WERI-Rb-1 (cell line): ENCODE measurements at regions not wholly inside any gene's neighbourhood (a gene's known extent, or its start where the extent isn't known, plus 50 kb on each side); places are given as distances from the start of the nearest gene placed in this dataset.

Source experiments
- DNase-seq: peaks from one replicate; pipeline ENCODE4 v3.0.0-alpha.2; 2020
- H3K27ac ChIP-seq: fragments of 250-450 bp; sonication (Bioruptor Pico); 2 replicates; pipeline ENCODE4 v1.5.1; 2020; ENCODE audit warnings: mild to moderate bottlenecking, moderate library complexity
- H3K27me3 ChIP-seq: fragments of 250-450 bp; sonication (Bioruptor Pico); 2 replicates; pipeline ENCODE4 v1.5.1; 2021; ENCODE audit warnings: mild to moderate bottlenecking, low read depth, moderate library complexity; ENCODE audit not compliant: insufficient read depth, severe bottlenecking
- H3K36me3 ChIP-seq: fragments of 250-450 bp; sonication (Bioruptor Pico); 2 replicates; pipeline ENCODE4 v1.5.1; 2020; ENCODE audit warnings: mild to moderate bottlenecking, moderate library complexity
- H3K4me3 ChIP-seq: 2 replicates; pipeline ENCODE4 v1.5.1; 2011; ENCODE audit warnings: low read depth, mild to moderate bottlenecking, control low read depth, low read length
- H3K9me3 ChIP-seq: fragments of 250-450 bp; sonication (Bioruptor Pico); 2 replicates; pipeline ENCODE4 v1.5.1; 2021; ENCODE audit warnings: mild to moderate bottlenecking, moderate library complexity; ENCODE audit not compliant: severe bottlenecking
- CTCF ChIP-seq: IDR thresholded peaks from 2 replicates; pipeline ENCODE4 v1.5.1; 2011; ENCODE audit warnings: low read depth, mild to moderate bottlenecking, control low read depth, inconsistent platforms, low read length

GRCh38 chr2:57528499-57528898, 518.1 kb upstream of the VRK2 start:
- H3K27me3 ChIP-seq = no peaks in the 10 kb centered on the region
- no peak for DNase-seq
- no peaks in the 10 kb centered on the region for H3K9me3 ChIP-seq
- no peak overlapping the region for H3K4me3 ChIP-seq
- no peak overlapping the region for H3K27ac ChIP-seq
- no peaks in the 10 kb centered on the region for H3K36me3 ChIP-seq
- no peak for TF ChIP-seq CTCF

- TF ChIP-seq CTCF = no peak
- H3K4me3 ChIP-seq = no peak overlapping the region
- H3K9me3 ChIP-seq = no peaks in the 10 kb centered on the region
- no peak overlapping the region for H3K27ac ChIP-seq
- no peaks in the 10 kb centered on the region for H3K27me3 ChIP-seq
- H3K36me3 ChIP-seq = no peaks in the 10 kb centered on the region
- DNase-seq = no peak
Measured at GRCh38 chr2:57534358-57534757, 512.2 kb upstream of the VRK2 start.

GRCh38 chr2:57536535-57537231, 509.9 kb upstream of the VRK2 start:
- H3K36me3 ChIP-seq = no peaks in the 10 kb centered on the region
- no peak for TF ChIP-seq CTCF
- DNase-seq = no peak
- no peak overlapping the region for H3K4me3 ChIP-seq
- no peaks in the 10 kb centered on the region for H3K9me3 ChIP-seq
- H3K27ac ChIP-seq = no peak overlapping the region
- H3K27me3 ChIP-seq = no peaks in the 10 kb centered on the region

- H3K36me3 ChIP-seq = no peaks in the 10 kb centered on the region
- peaks cover 2% of the 10 kb centered on the region for H3K27me3 ChIP-seq
- no peak overlapping the region for H3K27ac ChIP-seq
- no peak for TF ChIP-seq CTCF
- no peaks in the 10 kb centered on the region for H3K9me3 ChIP-seq
- no peak overlapping the region for H3K4me3 ChIP-seq
- DNase-seq = no peak
Measured at GRCh38 chr2:57539761-57540160, 506.8 kb upstream of the VRK2 start.

GRCh38 chr2:57542081-57542480, 504.5 kb upstream of the VRK2 start:
- peaks cover 6% of the 10 kb centered on the region for H3K27me3 ChIP-seq
- no peak for DNase-seq

More at GRCh38 chr2:57542081-57542480, 504.5 kb upstream of the VRK2 start:
- no peak for TF ChIP-seq CTCF
- Histone ChIP-seq H3K9me3 (no peaks in the 10 kb centered on the region), H3K36me3 (no peaks in the 10 kb centered on the region), H3K4me3 (no peak overlapping the region), H3K27ac (no peak overlapping the region)
